BLaER1 (cell line): ENCODE measurements at regions not wholly inside any gene's neighbourhood (a gene's known extent, or its start where the extent isn't known, plus 50 kb on each side); places are given as distances from the start of the nearest gene placed in this dataset.

Experiments used
- H3K27ac ChIP-seq: shearing (Covaris generic); formaldehyde crosslinking; 2 replicates; pipeline ENCODE4 v1.8.1; 2022
- H3K27me3 ChIP-seq: shearing (Covaris generic); formaldehyde crosslinking; 2 replicates; pipeline ENCODE4 v1.8.1; 2022
- H3K36me3 ChIP-seq: shearing (Covaris generic); formaldehyde crosslinking; 2 replicates; pipeline ENCODE4 v1.8.1; 2022
- H3K4me1 ChIP-seq: shearing (Covaris generic); formaldehyde crosslinking; 2 replicates; pipeline ENCODE4 v1.8.1; 2022
- H3K4me2 ChIP-seq: shearing (Covaris generic); formaldehyde crosslinking; 2 replicates; pipeline ENCODE4 v1.8.1; 2022
- H3K4me3 ChIP-seq: shearing (Covaris generic); formaldehyde crosslinking; 2 replicates; pipeline ENCODE4 v1.8.1; 2022
- H3K9ac ChIP-seq: shearing (Covaris generic); formaldehyde crosslinking; 2 replicates; pipeline ENCODE4 v1.8.1; 2022
- H3K9me3 ChIP-seq: shearing (Covaris generic); formaldehyde crosslinking; 2 replicates; pipeline ENCODE4 v1.8.1; 2022
- H4K20me1 ChIP-seq: shearing (Covaris generic); formaldehyde crosslinking; 2 replicates; pipeline ENCODE4 v1.8.1; 2022
- Cebpa-rat ChIP-seq: shearing (Covaris generic); IDR thresholded peaks from 2 replicates; pipeline ENCODE4 v1.8.1; 2022

GRCh38 chr4:74610491-74610890 is 165.6 kb downstream of the AREG start:
- no peak for TF ChIP-seq Cebpa-rat
- Histone ChIP-seq H3K4me1 (no peaks in the 10 kb centered on the region), H3K9me3 (no peaks in the 10 kb centered on the region), H3K4me2 (no peak overlapping the region), H3K9ac (no peak overlapping the region), H3K27ac (no peak overlapping the region), H3K36me3 (no peaks in the 10 kb centered on the region), H3K4me3 (no peak overlapping the region), H4K20me1 (no peaks in the 10 kb centered on the region), H3K27me3 (no peaks in the 10 kb centered on the region)

- H3K27me3 ChIP-seq, result no peaks in the 10 kb centered on the region
- no peak overlapping the region for H3K27ac ChIP-seq
- TF ChIP-seq Cebpa-rat, result no peak
- no peaks in the 10 kb centered on the region for H3K36me3 ChIP-seq
- H4K20me1 ChIP-seq, result no peaks in the 10 kb centered on the region
- no peaks in the 10 kb centered on the region for H3K4me1 ChIP-seq
- H3K9ac ChIP-seq, result no peak overlapping the region
- no peak overlapping the region for H3K4me3 ChIP-seq
- no peak overlapping the region for H3K4me2 ChIP-seq
- H3K9me3 ChIP-seq, result no peaks in the 10 kb centered on the region
Observed at GRCh38 chr4:74612837-74613236, 167.9 kb downstream of the AREG start.

GRCh38 chr4:74613266-74613665 is 168.3 kb downstream of the AREG start:
- H4K20me1 ChIP-seq, result no peaks in the 10 kb centered on the region
- no peak overlapping the region for H3K9ac ChIP-seq

GRCh38 chr4:74615411-74615810 is 170.5 kb downstream of the AREG start:
- Histone ChIP-seq H3K27ac (no peak overlapping the region), H3K27me3 (no peaks in the 10 kb centered on the region), H3K4me1 (no peaks in the 10 kb centered on the region), H3K9me3 (no peaks in the 10 kb centered on the region), H3K9ac (no peak overlapping the region), H4K20me1 (no peaks in the 10 kb centered on the region), H3K36me3 (no peaks in the 10 kb centered on the region), H3K4me3 (no peak overlapping the region), H3K4me2 (no peak overlapping the region)
- no peak for TF ChIP-seq Cebpa-rat

More at GRCh38 chr4:74613266-74613665, 168.3 kb downstream of the AREG start:
- no peak for TF ChIP-seq Cebpa-rat
- H3K27ac ChIP-seq, result no peak overlapping the region
- no peak overlapping the region for H3K4me3 ChIP-seq
- no peaks in the 10 kb centered on the region for H3K4me1 ChIP-seq
- H3K27me3 ChIP-seq, result no peaks in the 10 kb centered on the region
- H3K4me2 ChIP-seq, result no peak overlapping the region
- H3K36me3 ChIP-seq, result no peaks in the 10 kb centered on the region
- no peaks in the 10 kb centered on the region for H3K9me3 ChIP-seq

DNA sequence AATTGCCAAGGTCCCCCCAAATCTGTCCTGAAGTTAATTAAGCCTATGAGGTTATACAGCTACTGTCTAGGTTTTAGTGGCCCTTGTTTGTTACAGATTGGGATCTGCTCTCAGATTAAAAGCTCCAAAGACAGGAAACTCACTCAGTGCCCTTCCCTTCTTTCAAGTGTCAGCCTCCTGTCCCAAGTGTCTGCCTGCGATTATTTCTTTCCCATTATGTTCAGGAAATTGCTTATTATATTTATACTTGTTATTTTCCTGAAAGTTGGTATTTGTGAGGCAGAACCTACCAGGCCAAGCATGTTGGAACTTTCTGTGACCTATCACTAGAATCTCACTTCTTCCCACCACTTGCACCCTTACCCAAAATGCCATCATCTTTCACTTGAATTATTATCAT is 173.2 kb downstream of the AREG start:
- TF ChIP-seq Cebpa-rat, result no peak
- H3K4me2 ChIP-seq, result no peak overlapping the region
- H3K9ac ChIP-seq, result no peak overlapping the region
- H3K36me3 ChIP-seq, result no peaks in the 10 kb centered on the region
- no peaks in the 10 kb centered on the region for H3K4me1 ChIP-seq
- H3K27ac ChIP-seq, result no peak overlapping the region
- no peaks in the 10 kb centered on the region for H3K27me3 ChIP-seq
- H3K4me3 ChIP-seq, result no peak overlapping the region
- H3K9me3 ChIP-seq, result no peaks in the 10 kb centered on the region
- no peaks in the 10 kb centered on the region for H4K20me1 ChIP-seq

GRCh38 chr4:74618659-74619058 is 173.7 kb downstream of the AREG start:
- no peak for TF ChIP-seq Cebpa-rat
- Histone ChIP-seq H3K9ac (no peak overlapping the region), H3K27me3 (no peaks in the 10 kb centered on the region), H3K36me3 (no peaks in the 10 kb centered on the region), H3K4me1 (no peaks in the 10 kb centered on the region), H3K4me2 (no peak overlapping the region), H4K20me1 (no peaks in the 10 kb centered on the region), H3K9me3 (no peaks in the 10 kb centered on the region), H3K4me3 (no peak overlapping the region), H3K27ac (no peak overlapping the region)

DNA sequence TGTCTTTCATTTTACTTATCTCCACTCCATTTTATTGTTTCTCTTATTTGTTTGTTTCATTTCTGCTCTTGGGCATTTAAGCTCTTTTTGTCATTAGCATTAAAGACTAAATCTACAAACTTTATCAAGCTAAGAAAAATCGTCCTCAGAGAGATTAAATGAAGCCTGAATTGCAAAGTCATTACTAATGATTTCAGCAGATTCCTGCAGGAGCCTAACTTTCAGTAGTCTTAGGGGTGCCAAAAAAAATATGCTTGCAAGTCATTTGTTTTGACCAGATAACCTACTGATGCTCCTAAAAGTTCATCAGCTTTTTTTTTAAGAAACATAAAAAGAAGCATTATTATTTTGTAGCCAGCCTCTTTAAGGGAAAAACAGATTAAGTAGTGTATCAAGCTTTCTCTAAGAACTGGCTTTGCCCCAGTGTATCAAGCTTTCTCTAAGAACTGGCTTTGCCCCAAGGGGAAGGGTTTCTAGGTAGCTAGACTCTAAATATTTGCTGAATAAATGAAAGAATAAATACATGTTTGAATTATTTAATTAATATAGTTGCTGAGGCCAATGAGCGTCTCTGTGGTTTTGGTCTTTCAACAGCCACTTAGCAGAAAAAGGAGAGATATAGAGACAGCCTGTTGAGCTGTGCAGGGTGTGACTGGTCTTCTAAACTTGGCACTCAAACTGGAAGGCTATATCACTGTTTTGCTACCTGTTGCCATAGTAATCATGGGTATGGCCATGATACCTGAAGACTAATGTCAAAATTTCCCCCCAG is 174.2 kb downstream of the BTC start:
- Histone ChIP-seq H3K9me3 (no peaks in the 10 kb centered on the region), H3K4me3 (no peak overlapping the region), H3K4me2 (no peak overlapping the region), H3K27ac (no peak overlapping the region), H3K36me3 (no peaks in the 10 kb centered on the region), H3K4me1 (peaks cover 13% of the 10 kb centered on the region), H3K9ac (no peak overlapping the region), H4K20me1 (no peaks in the 10 kb centered on the region), H3K27me3 (no peaks in the 10 kb centered on the region)
- TF ChIP-seq Cebpa-rat, result no peak

DNA sequence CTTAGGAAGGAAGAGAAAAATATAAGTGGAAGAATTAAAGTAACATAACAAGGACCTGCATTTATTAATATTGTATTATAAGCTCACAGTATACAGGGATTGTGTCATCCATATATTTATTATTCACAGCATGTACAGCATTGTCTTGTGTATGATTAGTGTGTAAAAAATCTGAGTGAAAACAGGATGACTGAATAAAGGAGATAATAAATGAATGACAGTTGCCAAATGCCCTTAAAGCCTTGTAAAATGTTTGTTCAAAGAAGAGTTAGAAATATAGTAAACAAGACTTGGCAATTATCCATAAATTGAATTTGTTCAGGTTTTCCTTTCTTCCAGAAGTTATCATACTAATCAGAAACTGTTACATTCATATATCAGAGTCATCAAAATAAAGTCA is 172.7 kb downstream of the BTC start:
- H3K27ac ChIP-seq, result no peak overlapping the region
- H3K4me1 ChIP-seq, result peaks cover 20% of the 10 kb centered on the region
- H3K36me3 ChIP-seq, result no peaks in the 10 kb centered on the region
- no peaks in the 10 kb centered on the region for H3K27me3 ChIP-seq
- H3K9me3 ChIP-seq, result no peaks in the 10 kb centered on the region
- no peak for TF ChIP-seq Cebpa-rat
- H3K4me2 ChIP-seq, result no peak overlapping the region
- H3K4me3 ChIP-seq, result no peak overlapping the region
- no peak overlapping the region for H3K9ac ChIP-seq
- H4K20me1 ChIP-seq, result no peaks in the 10 kb centered on the region

- peaks cover 20% of the 10 kb centered on the region for H3K4me1 ChIP-seq
- H3K4me2 ChIP-seq, result no peak overlapping the region
- TF ChIP-seq Cebpa-rat, result no peak
- H3K27ac ChIP-seq, result no peak overlapping the region
- no peaks in the 10 kb centered on the region for H3K36me3 ChIP-seq
- H3K9me3 ChIP-seq, result no peaks in the 10 kb centered on the region
- no peak overlapping the region for H3K4me3 ChIP-seq
- H4K20me1 ChIP-seq, result no peaks in the 10 kb centered on the region
- H3K9ac ChIP-seq, result no peak overlapping the region
- H3K27me3 ChIP-seq, result no peaks in the 10 kb centered on the region
Observed at GRCh38 chr4:74623041-74623440, 171.3 kb downstream of the BTC start.

DNA sequence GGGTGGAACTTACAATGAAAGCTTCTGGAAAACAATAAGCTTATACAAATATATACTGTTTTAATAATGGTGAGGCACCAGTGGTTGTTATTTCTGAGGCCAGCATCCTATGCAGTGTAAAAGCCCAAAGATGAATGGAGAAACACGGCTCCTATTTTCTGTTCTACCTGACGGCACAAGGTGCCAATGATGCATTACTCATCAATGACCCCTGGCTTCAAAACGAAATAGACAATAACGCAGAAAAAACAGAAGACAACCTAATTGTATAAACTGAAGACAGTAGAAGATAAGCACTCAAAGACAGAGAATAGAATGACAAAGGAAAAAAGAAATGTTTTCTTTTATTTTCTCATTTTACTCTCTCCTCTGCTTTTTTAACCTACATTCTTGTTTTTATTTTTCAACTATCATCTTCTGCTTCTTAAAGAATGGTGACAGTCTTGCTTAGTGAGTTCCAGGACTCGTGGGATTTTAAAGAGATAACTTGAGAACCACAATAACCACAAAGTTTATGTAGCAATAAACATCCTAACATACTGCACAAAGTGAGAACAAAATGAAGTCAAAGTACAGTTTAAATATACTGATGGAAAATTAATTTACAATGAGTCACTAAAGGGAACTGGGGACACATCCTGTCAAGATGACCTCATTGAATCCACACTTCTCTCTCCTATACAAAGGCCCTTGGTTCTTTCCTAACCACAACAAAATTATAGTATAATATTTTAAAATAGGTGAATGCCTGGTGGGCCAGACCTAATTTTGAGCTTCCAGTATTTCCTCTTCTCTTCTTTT is 169.8 kb downstream of the BTC start:
- Histone ChIP-seq H3K36me3 (no peaks in the 10 kb centered on the region), H3K4me3 (no peak overlapping the region), H3K9ac (no peak overlapping the region), H3K27me3 (no peaks in the 10 kb centered on the region), H3K4me2 (peak overlapping the region; percentile 24), H3K27ac (no peak overlapping the region), H3K4me1 (peaks cover 20% of the 10 kb centered on the region), H4K20me1 (no peaks in the 10 kb centered on the region), H3K9me3 (no peaks in the 10 kb centered on the region)
- no peak for TF ChIP-seq Cebpa-rat
